ENCODE measurements at regions not wholly inside any gene's neighbourhood (a gene's known extent, or its start where the extent isn't known, plus 50 kb on each side); places are given as distances from the start of the nearest gene placed in this dataset.

DNA sequence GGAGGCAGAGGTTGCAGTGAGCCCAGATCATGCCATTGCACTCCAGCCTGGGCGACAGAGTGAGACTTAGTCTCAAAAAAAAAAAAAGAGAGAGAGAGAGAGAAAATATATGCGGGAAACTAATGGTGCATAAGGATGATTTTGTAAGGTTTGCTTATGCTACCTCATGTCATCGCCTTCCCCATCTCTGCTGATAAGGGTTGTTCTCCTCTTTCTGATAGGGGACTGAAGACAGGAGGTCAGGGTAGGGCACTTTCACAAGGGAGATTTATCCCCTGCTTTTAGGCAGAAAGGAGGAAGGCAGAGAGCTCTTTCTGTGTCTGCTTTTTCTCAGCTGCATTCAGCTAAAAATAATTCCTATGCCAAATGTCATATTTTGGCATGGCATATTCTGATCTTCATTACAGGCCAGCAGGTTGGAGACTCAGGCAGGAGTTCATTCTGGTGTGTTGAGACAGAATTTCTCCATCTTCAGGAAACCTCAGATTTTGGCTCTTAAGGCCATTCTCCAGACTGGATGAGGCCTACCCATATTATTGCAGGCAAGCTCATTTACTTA is 220.2 kb downstream of the AUH start:
- no peak for DNase-seq

DNA sequence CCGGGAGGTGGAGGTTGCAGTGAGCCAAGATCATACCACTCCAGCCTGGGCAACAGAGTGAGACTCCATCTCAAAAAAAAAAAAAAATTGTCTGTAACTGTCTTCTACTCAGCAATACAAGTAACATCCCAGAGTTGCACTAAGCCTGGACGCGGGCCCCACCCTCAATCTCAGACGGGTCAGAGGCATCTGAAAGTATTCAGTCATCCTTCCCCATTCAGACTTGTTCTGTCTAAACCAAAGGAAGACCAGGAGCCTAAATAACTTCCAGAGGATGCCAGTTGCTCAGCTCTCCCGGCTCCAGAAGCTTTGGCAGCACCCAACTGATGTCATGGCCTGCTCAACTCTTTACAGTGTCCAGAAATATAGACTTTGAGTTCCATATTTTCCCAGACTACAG is 218.6 kb downstream of the AUH start:
- DNase-seq, result no peak

DNA sequence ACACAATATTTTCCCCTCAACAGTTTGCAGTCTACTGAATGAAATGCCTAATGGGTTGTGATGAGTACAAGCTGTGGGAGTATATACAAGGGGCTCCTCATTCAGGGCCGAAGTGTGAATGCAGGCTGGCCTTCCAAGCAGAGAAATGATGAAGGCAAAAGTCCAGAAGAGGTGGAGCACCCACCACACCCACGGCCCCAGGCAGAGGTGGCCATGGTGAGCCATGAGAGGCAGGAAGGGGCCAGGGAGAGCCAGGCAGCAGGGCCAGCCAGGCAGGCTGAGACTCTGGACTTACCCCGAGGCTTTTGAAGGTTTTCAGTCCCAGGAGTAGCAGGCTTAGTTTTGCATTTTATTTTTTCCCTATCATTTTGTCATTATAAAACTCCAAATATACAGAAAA is 218.1 kb downstream of the AUH start:
- DNase-seq, result no peak

DNA sequence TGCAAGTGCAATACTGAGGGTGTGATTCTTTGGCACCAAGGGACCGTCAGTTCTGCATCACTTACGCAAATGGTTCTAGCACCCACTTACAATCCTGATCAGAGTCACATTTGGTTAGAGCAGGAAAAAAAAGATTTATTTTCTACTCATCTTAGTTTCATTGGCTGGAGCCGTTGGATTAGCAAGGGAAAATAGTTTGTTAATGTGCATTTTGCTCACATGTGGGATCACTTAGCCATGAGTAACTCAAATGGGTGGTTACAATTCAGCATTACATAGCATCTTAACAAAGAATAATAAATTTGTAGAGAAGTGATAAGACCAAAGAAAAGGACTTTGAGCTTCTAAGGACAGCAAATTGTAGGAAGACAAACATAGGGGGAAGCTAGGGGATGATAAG is 216.9 kb downstream of the AUH start:
- no peak for DNase-seq

DNA sequence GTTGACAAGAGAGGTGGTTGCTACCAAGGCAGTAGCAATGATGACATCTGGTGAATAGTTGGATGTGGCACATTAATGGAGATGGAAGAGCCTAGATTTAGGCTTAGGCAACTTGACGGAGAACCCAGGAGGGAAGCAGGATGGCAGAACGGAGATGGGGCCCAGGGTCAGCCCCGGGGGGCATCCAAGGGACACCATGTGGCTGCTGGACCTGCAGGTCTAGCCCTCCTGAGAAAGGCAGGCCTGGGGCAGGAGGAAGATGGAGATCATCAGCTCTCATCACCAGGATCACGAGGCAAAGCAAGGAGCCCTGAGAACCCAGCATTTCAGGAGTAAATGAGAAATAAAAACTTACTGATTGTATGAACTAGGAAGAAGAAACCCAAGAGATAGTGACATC is 216.2 kb downstream of the AUH start:
- DNase-seq, result no peak

DNA sequence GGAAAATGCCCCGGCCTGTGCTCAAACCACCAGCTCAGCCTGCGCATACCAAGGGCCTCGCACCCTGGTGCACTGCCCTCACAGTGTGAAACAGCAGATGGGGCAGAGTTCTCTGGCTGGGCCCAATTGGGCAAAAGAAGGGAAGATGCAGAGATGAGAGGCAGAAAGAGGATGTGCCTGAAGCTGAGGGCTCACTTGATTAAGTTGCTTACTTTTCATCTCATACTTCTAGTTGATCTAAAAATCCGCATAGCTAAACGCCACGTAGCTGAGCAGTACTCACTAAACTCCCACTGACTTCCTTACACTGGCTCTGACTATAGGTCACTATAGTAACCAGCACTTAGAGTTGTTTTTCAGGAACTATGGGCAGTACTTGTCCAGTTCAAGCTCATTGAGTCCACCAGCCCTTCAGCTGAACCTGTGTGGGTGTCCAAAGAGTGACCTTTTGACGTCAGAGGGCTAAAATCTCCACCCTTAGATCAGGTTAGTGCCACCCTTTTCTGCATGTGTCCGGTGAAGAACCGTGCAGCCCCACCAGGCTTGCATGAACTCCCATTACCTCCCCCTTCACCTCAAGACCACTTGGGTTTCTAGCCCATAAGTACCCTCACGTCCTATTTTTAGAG is 215.2 kb downstream of the AUH start:
- DNase-seq, result no peak

DNA sequence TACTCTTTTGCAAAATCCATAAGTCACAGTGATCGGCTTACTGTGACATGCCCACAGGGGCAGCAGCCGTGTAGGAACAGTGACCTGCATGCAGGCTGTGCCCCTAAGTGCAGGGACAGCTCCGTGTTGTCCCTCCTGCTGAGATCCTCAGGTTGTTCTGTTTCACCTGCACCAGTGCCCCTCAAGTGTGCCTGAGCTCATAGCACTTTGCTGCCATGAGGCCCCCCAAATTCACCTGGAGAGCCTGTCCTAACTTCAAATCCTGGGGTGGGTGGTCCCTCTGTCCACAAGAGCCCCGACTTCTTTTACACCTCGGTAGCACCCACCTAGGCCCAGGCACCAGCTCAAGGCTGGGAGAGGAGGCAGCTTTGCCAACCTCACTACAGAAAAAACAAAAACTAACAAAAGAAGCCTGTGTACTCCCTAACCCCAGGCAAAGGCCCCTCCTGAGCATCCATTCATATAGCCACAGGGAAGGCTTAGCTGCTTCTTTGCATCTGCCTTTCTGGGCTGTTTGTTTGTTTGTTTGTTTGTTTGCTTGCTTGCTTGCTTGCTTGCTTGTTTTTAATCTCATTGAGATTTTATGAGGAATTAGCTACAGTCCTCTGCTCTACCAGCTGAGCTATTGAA is 214.5 kb downstream of the AUH start:
- no peak for DNase-seq

DNA sequence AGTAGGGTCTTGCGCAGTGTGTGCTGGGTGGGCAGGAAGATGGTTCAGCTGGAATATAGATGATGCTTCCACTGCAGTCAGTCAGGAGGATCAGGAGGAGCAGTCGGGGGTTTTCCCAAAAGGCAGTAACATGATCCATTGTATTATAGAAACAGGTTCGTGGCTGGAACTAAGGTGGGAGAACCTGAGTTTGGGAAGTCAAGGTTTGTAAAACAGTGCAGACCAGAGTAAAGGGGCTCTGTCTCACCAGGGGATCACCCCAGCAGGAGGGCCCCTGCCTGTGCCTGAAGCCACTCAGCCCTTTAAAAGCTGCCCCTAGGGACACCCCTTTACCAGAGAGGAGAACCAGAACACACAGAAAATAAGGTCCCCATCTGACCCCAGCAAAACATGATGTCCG is 213.4 kb downstream of the AUH start:
- DNase-seq, result no peak

DNA sequence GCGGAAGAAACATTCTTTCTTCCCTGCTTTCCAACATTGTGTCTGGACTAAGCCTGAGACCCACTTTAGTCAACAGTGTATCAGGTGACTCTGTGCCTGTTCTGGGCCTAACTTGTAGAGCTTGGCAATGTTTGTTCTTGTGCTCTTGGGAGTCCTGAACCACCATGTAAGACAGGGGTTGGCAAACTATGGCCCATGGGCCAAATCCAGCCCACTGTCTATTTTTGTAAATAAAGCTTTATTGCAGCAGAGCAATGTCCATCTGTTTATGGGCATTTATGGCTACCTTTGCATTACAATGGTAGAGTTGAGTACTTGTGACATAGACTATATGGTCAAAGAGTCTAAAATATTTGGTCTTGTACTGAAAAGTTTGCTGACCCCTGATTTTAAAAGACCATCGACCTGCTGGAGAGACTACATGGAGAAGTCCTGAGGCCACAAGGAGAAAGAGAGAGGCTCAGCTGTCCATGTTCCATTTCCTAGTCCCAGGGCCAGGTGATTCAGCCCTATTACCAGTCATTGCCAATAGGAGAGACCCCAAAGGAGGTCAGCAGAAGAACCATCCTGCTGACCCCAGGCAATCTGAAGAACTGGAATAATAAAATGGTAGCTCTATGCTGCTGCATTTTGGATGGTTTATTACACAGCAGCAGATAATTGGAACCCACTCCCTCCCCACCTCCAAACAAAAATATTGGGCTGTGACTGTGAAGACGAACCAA is 211.3 kb downstream of the AUH start:
- no peak for DNase-seq

DNA sequence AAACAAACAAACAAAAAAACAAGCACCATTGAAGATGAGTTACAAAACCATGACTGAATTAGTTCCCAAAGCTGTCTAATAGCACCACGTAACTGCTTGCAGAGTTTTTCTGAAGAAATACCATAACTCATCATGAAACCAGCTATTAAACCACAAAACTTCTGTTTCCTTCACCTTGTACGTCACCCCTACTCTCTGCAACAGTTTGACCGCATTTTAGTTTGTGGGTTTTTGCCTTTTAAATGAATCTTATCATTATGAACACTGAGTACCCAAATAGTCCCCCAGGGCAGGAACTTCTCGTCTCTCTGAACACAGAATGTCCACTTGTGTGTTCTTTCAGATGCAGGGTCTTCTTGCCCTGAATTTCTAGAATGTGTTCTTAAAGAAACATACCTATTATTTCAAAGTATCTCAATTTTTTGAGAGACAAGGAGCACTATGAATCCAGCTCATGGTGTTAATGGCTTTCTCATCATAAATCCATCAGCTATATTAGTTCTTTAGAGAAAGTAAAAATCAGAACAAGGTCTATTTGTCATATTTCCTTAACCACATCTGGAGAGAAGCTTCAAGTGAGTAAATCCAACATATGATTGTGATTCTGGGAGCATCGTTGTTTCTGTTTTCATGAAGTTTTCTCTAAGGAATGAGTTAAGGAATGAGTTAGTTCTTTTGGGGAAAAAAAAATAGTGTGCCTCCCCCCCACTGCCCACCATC is 210.6 kb downstream of the AUH start:
- no peak for DNase-seq

DNA sequence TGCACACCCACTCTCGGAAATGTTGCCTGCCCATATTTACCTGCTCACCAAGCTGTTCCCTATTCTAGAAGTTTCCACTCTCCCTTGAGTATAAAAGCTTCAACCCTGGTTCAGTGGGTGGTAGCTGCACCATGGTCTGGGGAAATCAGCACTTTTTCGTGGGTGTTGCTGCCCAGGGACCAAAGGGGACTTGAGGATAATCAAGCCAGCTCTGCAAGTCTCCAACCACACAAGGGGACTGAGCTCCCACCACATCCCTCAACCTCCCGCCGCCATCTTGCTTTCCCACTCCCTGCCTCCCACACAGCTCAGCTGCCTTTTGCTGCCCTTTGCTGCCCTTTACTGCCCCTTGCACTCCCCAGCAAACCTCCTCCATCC is 210.0 kb downstream of the AUH start:
- DNase-seq, result no peak

DNA sequence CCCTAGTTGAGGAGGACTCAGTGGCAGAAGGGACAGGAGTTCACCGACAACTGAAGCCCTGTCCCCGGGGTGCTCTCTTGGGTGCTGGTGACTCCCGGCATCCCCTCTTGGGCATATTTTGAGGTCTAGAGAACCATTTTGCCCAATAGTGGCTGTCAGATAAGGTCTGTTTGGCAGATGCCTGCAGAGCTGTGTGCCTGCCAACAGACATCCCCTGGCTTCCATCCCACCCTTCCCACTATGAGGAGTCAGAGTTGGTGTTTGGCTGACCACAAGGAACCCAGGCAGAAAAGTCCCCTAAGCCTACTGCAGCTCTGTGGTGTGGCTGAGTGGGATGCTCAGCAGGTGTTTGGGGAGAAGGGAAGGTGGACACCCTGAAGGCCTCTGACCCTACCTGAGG is 207.0 kb downstream of the AUH start:
- no peak for DNase-seq

DNA sequence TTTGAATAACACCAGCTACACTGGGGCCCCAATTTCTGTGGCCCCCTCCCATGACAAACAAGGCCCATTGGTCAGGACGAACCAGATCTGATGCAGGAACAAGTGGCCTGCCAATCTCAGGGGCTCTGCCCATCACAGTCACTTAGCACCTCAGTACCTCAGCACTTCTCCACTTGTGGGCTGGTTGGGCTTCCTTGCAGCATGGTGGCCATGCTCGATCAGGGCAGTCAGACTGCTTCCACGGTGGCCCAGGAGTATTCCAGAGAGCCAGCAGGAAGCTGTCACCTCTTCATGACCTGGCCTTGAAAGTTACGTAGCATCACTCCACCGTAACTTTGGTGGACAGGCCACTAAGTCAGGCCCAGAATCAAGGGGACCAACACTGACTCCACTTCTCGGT is 206.5 kb downstream of the AUH start:
- no peak for DNase-seq

DNA sequence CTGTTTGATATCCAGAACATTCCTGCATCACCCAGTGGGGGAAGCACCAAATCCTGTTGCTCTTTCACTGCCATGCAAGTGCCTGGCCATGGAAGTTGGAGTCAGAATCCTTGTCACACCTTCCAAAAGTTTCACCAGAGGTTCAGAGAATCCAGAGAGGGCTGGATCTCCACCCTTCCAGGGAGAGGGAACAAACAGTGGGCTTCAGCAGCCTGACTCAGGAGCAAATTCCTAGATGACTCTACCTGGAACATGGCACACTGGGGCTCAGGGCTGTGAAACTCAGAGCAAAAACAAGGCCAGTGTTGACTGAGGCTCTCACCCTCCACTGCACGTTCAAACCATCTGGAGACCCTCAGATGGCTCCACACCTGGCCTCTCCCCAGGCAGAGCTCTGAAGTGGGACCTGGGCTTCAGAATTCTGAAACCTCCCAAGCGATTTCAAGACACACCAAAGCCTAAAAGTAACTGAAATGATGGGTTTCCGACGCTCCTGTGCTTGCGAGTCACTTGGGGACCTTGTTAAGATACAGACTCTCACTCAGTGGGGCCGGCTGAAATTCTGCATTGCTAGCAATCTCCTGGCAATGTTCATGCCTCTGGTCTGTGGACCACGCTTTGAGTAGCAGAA is 205.9 kb downstream of the AUH start:
- no peak for DNase-seq

DNA sequence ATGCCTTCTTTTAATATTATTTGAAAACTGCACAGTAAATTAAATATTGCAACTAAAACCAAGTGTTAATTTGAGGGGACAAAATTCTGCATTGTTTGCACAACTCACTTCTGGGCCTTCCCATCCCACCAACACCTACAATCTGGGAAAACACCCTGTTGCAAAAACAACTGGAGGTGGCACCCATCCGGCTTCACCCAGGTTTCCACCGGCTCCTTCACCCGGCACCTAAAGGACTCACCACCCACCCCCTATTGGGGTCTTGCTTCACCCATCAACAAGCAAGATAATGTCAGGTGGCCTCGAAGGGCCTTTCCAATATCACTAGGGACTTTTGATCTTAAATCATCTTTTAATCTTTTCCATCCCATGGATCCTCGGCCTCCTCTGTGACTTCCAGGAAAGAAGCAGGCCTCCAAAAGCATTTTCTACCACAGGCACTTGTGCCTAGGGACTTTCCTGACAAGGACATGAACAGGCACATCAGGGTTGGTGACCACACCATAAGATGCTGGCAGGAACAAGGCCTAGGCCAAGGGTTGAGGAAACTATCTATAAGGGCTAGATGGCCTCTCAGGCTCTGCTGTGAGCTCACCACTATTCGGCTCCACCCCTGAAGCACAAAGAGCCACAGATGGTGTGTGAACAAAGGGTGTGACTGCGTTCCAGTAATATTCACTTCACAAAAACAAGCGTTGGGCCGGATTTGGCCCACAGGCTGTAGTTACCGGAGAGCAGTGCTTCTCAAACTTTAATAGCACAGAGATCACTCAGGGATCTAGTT is 205.1 kb downstream of the AUH start:
- no peak for DNase-seq

DNA sequence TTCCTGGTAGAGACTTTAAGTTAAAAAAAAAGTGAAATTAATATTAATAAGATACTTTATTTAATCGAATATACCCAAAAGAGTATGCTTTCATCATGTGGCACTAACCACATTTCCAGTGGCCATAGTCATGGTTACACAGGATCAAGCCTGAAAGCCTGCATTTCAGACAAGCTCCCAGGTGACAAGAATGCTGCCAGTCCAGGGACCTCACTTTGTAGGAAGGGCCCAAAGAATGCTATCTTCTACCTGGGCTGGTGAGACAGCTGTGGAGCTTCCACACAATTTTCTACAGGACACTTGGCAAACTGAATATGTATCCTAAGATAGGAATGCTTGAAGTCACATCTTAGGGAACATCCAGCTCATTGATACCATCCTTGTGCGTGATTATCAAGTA is 203.8 kb downstream of the AUH start:
- no peak for DNase-seq

DNA sequence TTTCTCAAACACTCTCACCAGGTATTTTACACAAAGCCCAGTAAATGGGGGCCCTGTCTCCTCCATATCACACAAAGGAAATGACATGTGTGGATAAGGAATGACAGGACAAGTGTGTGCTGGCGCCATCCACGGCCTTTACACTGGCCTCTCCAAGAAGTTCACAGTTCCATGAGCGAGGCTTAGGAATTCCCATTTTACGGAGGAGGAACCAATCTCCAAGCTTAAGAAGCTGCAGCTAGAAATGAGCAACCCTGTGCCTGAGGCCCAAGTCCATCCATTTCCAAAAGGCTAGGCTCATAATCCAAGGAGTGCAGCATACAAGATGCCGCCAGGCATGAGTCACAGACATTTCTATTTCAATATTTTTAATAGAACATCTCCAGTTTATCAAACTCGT is 203.4 kb downstream of the AUH start:
- no peak for DNase-seq

DNA sequence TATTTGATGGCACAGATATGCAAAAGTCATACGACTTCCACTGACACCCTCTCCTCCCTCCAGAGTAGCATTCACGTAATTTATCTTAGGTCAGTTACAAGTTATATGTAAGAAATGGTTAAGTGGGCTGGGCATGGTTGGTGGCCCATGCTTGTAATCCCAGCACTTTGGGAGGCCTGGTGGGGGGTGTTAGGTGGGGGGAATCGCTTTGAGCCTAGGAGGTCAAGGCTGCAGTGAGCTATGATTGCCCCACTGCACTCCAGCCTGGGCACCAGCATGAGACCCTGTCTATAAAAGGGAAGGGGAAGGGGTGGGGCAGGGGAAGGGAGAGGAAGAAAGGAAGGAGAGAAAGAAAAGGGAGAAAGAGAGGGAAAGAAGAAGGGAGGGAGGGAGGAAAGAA is 202.8 kb downstream of the AUH start:
- no peak for DNase-seq

DNA sequence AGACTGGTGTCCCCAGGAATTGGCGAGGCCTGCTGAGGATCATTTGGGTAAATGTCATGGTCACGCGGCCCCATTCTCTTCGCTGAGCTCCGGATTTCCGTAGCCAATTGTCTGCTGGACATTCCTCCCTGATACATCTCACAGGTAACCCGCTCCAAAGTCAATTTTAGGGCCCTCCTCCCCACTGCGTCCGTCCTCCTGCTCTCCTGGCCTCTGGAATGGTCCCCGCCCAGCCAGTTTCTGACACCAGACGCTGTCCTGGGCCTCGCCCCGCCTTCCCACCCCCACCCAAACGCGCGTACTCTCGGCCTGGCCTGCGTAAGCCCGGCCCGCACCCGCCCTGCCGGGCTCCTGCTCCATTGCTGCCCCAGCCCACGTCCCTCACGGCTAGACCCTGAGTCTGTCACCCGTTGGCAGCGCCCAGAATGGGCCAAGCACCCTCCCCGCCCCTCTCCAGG is 202.0 kb downstream of the AUH start:
- no peak for DNase-seq

DNA sequence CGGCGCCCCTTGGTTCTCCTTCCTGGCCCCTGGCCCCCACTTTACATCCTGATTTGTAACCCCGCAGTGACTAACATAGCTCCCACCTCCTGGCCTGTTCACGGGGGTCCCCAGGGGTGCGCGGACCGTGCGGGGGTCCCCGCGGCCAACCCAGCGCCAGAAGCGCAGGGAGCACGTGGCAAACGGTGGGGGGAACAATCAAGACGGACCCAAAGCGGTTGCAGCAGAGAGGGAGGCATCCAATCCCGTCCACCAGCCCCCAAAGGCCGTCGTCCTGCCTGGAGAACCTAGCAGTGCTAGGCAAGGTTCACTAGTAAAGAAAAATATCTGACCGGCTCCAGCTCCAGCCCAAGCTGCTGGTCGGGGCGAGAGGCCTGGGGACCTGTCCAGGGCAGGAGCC is 201.5 kb downstream of the AUH start:
- DNase-seq, result no peak

DNA sequence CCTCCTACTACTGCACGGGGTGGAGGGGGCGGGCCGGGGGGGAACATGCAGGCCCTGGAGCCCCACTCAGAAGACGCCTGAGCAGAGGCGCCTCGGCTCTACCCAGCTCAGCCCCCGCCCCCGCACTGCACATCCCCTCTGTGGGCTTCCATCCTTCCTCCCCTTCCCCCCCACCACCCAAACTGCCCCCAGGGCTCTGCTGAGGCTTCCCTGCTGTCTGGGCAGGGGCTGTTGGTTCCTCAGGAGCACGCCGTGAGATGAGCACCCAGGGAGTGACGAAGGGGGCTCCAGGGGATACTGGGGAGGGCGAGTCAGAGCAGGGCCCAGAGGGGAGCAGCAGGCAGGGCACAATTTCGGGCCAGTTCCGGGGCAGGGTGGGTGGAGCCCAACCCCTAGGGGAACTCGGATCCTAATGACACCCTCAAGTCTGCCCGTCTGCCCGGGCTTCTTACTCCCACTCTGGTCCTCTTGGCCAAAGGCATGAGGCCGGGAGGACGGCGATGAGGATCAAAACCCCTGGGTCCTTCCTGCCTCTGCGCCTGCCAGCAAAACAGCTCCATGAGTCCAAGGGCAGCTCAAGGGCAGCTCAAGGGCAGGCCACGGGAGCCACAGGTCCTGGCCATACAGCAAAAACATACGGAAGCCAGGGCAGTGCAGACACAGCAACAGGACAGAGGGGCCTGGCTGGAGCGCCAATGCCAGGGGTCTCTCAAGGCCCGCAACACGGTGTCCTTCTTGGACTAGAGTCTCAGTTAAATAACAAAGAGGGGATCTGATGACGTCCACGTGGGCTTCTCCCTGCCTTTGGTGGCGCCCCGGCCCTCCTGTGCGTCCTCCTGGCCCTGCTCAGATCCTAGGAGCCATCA is 200.9 kb downstream of the AUH start:
- DNase-seq, result no peak
